IMR-90 (cell line): ENCODE measurements at regions not wholly inside any gene's neighbourhood (a gene's known extent, or its start where the extent isn't known, plus 50 kb on each side); places are given as distances from the start of the nearest gene placed in this dataset.

Experiments
- ATAC-seq: fragments of 200-7000 bp; cut with Tn5 transposase; 2 replicates; pipeline ENCODE4 v1.9.1; 2020; ENCODE audit warnings: low read depth, mild to moderate bottlenecking, moderate library complexity
- BruUV-seq: library from RNA; stranded (reverse); fragments of 400-500 nt; replicated peaks from 2 replicates; lab custom pipeline; 2021; lab: Mats Ljungman, UMichigan
- CTCF ChIA-PET: fragments of 300-600 bp; formaldehyde crosslinking; extraction: SDS; loops from one replicate; lab custom pipeline; 2021; ENCODE audit warnings: antibody characterized with exemption; lab: Yijun Ruan, JAX
- POLR2A ChIA-PET: fragments of 300-600 bp; sonication (Branson Sonifier 250); formaldehyde crosslinking; loops from one replicate; lab custom pipeline; 2022; ENCODE audit warnings: antibody characterized with exemption; ENCODE audit not compliant: unreplicated experiment; lab: Charles Lee
- DNase-seq: peaks from one replicate; pipeline ENCODE4 v3.0.0; 2013
- H2AFZ ChIP-seq: replicated peaks from 2 replicates; pipeline ENCODE3; 2013; ENCODE audit warnings: low read length, mild to moderate bottlenecking; ENCODE audit not compliant: poor library complexity
- H2AK5ac ChIP-seq: 2 replicates; pipeline ENCODE4 v1.6.1; 2013; ENCODE audit warnings: low read depth, low read length, inconsistent platforms
- H2AK9ac ChIP-seq: replicated peaks from 2 replicates; pipeline ENCODE3; 2013; ENCODE audit warnings: mild to moderate bottlenecking, low read depth, low read length, moderate library complexity; ENCODE audit not compliant: poor library complexity
- H2BK120ac ChIP-seq: 2 replicates; pipeline ENCODE4 v1.6.1; 2013; ENCODE audit warnings: low read depth, low read length, inconsistent platforms
- H2BK15ac ChIP-seq: 3 replicates; pipeline ENCODE4 v1.6.1; 2013; ENCODE audit warnings: low read depth, low read length, inconsistent platforms
- H2BK20ac ChIP-seq: 2 replicates; pipeline ENCODE4 v1.6.1; 2013; ENCODE audit warnings: low read depth, mild to moderate bottlenecking, inconsistent platforms, low read length, moderate library complexity
- H2BK5ac ChIP-seq: 2 replicates; pipeline ENCODE4 v1.6.1; 2013; ENCODE audit warnings: mild to moderate bottlenecking, low read depth, low read length, inconsistent platforms; ENCODE audit not compliant: poor library complexity, severe bottlenecking
- H3K14ac ChIP-seq: replicated peaks from 2 replicates; pipeline ENCODE4 v1.6.1; 2013; ENCODE audit warnings: low read depth, low read length, inconsistent platforms
- H3K18ac ChIP-seq: 2 replicates; pipeline ENCODE4 v1.6.1; 2013; ENCODE audit warnings: low read depth, low read length, control low read depth
- H3K23ac ChIP-seq: 2 replicates; pipeline ENCODE4 v1.6.1; 2013; ENCODE audit warnings: low read depth, low read length, inconsistent platforms
- H3K27ac ChIP-seq: 2 replicates; pipeline ENCODE4 v1.5.1; 2013; ENCODE audit warnings: mild to moderate bottlenecking, control low read depth, low read length; ENCODE audit not compliant: insufficient read depth
- H3K27me3 ChIP-seq: 2 replicates; pipeline ENCODE4 v1.6.1; 2013; ENCODE audit warnings: low read length; ENCODE audit not compliant: control insufficient read depth, insufficient read depth
- H3K36me3 ChIP-seq: 2 replicates; pipeline ENCODE4 v1.6.1; 2013; ENCODE audit warnings: low read length, mixed read lengths; ENCODE audit not compliant: control insufficient read depth, insufficient read depth
- H3K4ac ChIP-seq: 2 replicates; pipeline ENCODE4 v1.6.1; 2013; ENCODE audit warnings: low read depth, low read length, inconsistent platforms
- H3K4me1 ChIP-seq: 2 replicates; pipeline ENCODE4 v1.6.1; 2013; ENCODE audit warnings: low read length, mixed read lengths; ENCODE audit not compliant: control insufficient read depth, insufficient read depth
- H3K4me2 ChIP-seq: 2 replicates; pipeline ENCODE4 v1.6.1; 2013; ENCODE audit warnings: low read depth, mild to moderate bottlenecking, control low read depth, low read length, moderate library complexity
- H3K4me3 ChIP-seq: 2 replicates; pipeline ENCODE4 v1.5.1; 2013; ENCODE audit warnings: low read depth, mild to moderate bottlenecking, control low read depth, low read length, moderate library complexity; ENCODE audit not compliant: insufficient read depth
- H3K56ac ChIP-seq: 2 replicates; pipeline ENCODE4 v1.6.1; 2013; ENCODE audit warnings: low read length, inconsistent platforms; ENCODE audit not compliant: insufficient read depth; ENCODE audit errors: extremely low read depth
- H3K79me1 ChIP-seq, 2 experiments: 2 replicates each; pipeline ENCODE4 v1.6.1; 2013; ENCODE audit warnings: low read length in 2 of 2, inconsistent platforms in 1 of 2, low read depth in 1 of 2
- H3K9ac ChIP-seq: 2 replicates; pipeline ENCODE4 v1.6.1; 2013; ENCODE audit warnings: low read depth, low read length, control low read depth
- H3K9me1 ChIP-seq: 2 replicates; pipeline ENCODE4 v1.6.1; 2013; ENCODE audit warnings: low read length, inconsistent platforms; ENCODE audit not compliant: insufficient read depth
- H3K9me3 ChIP-seq: 2 replicates; pipeline ENCODE4 v1.6.1; 2013; ENCODE audit warnings: low read length; ENCODE audit not compliant: control insufficient read depth, insufficient read depth
- H4K20me1 ChIP-seq: 2 replicates; pipeline ENCODE4 v1.6.1; 2013; ENCODE audit warnings: low read length, inconsistent platforms; ENCODE audit not compliant: insufficient read depth
- H4K5ac ChIP-seq: 2 replicates; pipeline ENCODE4 v1.6.1; 2013; ENCODE audit warnings: mild to moderate bottlenecking, low read depth, low read length, control low read depth
- H4K8ac ChIP-seq, 2 experiments: 2 replicates each; pipeline ENCODE4 v1.6.1; 2013; ENCODE audit warnings: low read depth in 2 of 2, low read length in 2 of 2, control low read depth in 1 of 2, inconsistent platforms in 1 of 2
- H4K91ac ChIP-seq: 2 replicates; pipeline ENCODE4 v1.6.1; 2013; ENCODE audit warnings: low read depth, low read length, inconsistent platforms; ENCODE audit not compliant: insufficient read depth
- BHLHE40 ChIP-seq: fragments of 150-350 bp; IDR thresholded peaks from 2 replicates; pipeline ENCODE4 v1.6.1; 2016; ENCODE audit warnings: mild to moderate bottlenecking, low read depth, low read length
- CEBPB ChIP-seq: IDR thresholded peaks from 2 replicates; pipeline ENCODE4 v1.6.1; 2012; ENCODE audit warnings: low read depth, low read length, improper control_type of control experiment
- CHD1 ChIP-seq: IDR thresholded peaks from 2 replicates; pipeline ENCODE4 v1.6.1; 2012; ENCODE audit warnings: low read depth, low read length, improper control_type of control experiment
- ELK1 ChIP-seq: fragments of 150-350 bp; IDR thresholded peaks from 2 replicates; pipeline ENCODE4 v1.6.1; 2016; ENCODE audit warnings: low read depth, mild to moderate bottlenecking, low read length, moderate library complexity, borderline replicate concordance
- FOS ChIP-seq: fragments of 150-350 bp; IDR thresholded peaks from 2 replicates; pipeline ENCODE4 v1.6.1; 2016; ENCODE audit warnings: low read depth, low read length
- MAFK ChIP-seq: IDR thresholded peaks from 2 replicates; pipeline ENCODE4 v1.6.1; 2012; ENCODE audit warnings: low read depth, low read length, improper control_type of control experiment
- MXI1 ChIP-seq: IDR thresholded peaks from 2 replicates; pipeline ENCODE4 v1.6.1; 2012; ENCODE audit warnings: low read depth, mild to moderate bottlenecking, low read length, moderate library complexity, borderline replicate concordance
- NFE2L2 ChIP-seq: fragments of 150-350 bp; IDR thresholded peaks from 2 replicates; pipeline ENCODE4 v1.6.1; 2016; ENCODE audit warnings: low read depth, mild to moderate bottlenecking, low read length
- POLR2A ChIP-seq: IDR thresholded peaks from 2 replicates; pipeline ENCODE4 v1.6.1; 2012; ENCODE audit warnings: mild to moderate bottlenecking, low read depth, low read length
- RAD21 ChIP-seq: IDR thresholded peaks from 2 replicates; pipeline ENCODE4 v1.6.1; 2012; ENCODE audit warnings: low read length, improper control_type of control experiment
- RFX5 ChIP-seq: IDR thresholded peaks from 2 replicates; pipeline ENCODE4 v1.8.0; 2012; ENCODE audit warnings: low read depth, mild to moderate bottlenecking, low read length, moderate library complexity
- SMC3 ChIP-seq: fragments of 150-350 bp; IDR thresholded peaks from 2 replicates; pipeline ENCODE4 v1.6.1; 2016; ENCODE audit warnings: low read depth, mild to moderate bottlenecking, antibody characterized with exemption, low read length, moderate library complexity
- WGBS, 2 experiments: methylation state at CpG; one replicate each; pipeline versions ENCODE4 v1.1.5 to v1.1.7; 2013; ENCODE audit warnings: missing lambda C conversion rate in 2 of 2; ENCODE audit not compliant: insufficient read length in 1 of 2; ENCODE audit errors: extremely low coverage in 2 of 2; 5-methylcytosine and 5-hydroxymethylcytosine counted together
- dilution Hi-C: fragments of 300-500 bp; cut with HindIII; formaldehyde crosslinking; loops from one replicate; pipeline ENCODE4 v1.14.3; 2018; ENCODE audit warnings: low sequenced_read_pairs; ENCODE audit not compliant: unreplicated experiment
- in situ Hi-C: fragments of 300-500 bp; cut with MboI; formaldehyde crosslinking; loops from 3 replicates; pipeline ENCODE4 v1.14.3; 2019; ENCODE audit warnings: low sequenced_read_pairs, inconsistent platforms, mixed read lengths
- intact Hi-C: fragments of 100-400 bp; cut with micrococcal nuclease; formaldehyde crosslinking; loops from 2 replicates; pipeline ENCODE4 v1.10.0; 2022
- TF ChIP-seq, protein P1 (sequence below): fragments of 150-350 bp; IDR thresholded peaks from 2 replicates; pipeline ENCODE4 v1.6.1; 2017; ENCODE audit warnings: mild to moderate bottlenecking, antibody characterized with exemption, low read length, low read depth

- peak; percentile 85 for DNase-seq
- Histone ChIP-seq H2AK9ac (no peak overlapping the region), H3K4me2 (no peak overlapping the region), H3K9me1 (no peaks in the 10 kb centered on the region), H2AK5ac (no peak overlapping the region), H3K9me3 (no peaks in the 10 kb centered on the region), H2BK120ac (no peak overlapping the region), H3K79me1 (no peaks in the 10 kb centered on the region), H3K9ac (no peak overlapping the region), H2BK15ac (no peak overlapping the region), H4K5ac (no peak overlapping the region), H3K4me3 (no peak overlapping the region), H3K36me3 (no peaks in the 10 kb centered on the region), H3K18ac (peak overlapping the region; percentile 23; the same call in 1 of the 2 replicates), H3K23ac (no peak overlapping the region), H3K4ac (no peak overlapping the region), H3K14ac (no peak overlapping the region), H2BK20ac (no peak overlapping the region), H3K27me3 (no peaks in the 10 kb centered on the region), H4K20me1 (no peaks in the 10 kb centered on the region), H4K91ac (no peak overlapping the region), H2BK5ac (no peak overlapping the region), H3K56ac (no peak overlapping the region), H3K4me1 (peaks cover 2% of the 10 kb centered on the region; the same call in 1 of the 2 replicates), H2AFZ (peak overlapping the region; percentile 28), H4K8ac (no peak overlapping the region), H3K27ac (no peak overlapping the region)
- intact Hi-C loops, result loop anchor here (5.0 kb wide), 1 partner anchor 371 kb away; no protein-coding TSS in a partner anchor
- POLR2A ChIA-PET, result no interaction called here
- no TSS peak for BruUV-seq
- peak; percentile 39; the same call in 1 of the 2 replicates for TF ChIP-seq SMC3
- TF ChIP-seq, protein P1, sequence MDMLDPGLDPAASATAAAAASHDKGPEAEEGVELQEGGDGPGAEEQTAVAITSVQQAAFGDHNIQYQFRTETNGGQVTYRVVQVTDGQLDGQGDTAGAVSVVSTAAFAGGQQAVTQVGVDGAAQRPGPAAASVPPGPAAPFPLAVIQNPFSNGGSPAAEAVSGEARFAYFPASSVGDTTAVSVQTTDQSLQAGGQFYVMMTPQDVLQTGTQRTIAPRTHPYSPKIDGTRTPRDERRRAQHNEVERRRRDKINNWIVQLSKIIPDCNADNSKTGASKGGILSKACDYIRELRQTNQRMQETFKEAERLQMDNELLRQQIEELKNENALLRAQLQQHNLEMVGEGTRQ, result no peak
- peak; percentile 22; the same call in 1 of the 2 replicates for TF ChIP-seq RAD21
- peak; percentile 59 for TF ChIP-seq CEBPB
- peak; percentile 87 for TF ChIP-seq BHLHE40
- no peak for TF ChIP-seq POLR2A
- TF ChIP-seq RFX5, result no peak
- TF ChIP-seq ELK1, result no peak
- no peak for TF ChIP-seq MXI1
- TF ChIP-seq FOS, result no peak; the same call in 1 of the 2 replicates
- no peak for TF ChIP-seq MAFK
- no peak for TF ChIP-seq NFE2L2
- TF ChIP-seq CHD1, result no peak
- CTCF ChIA-PET, result no interaction called here
- no CpG with 5 or more reads among the region's 5 CpGs for WGBS, 2 experiments
- peak; percentile 95 for ATAC-seq
- in situ Hi-C loops, result no loop called here
- dilution Hi-C loops, result no loop called here
These were observed 74.6 kb upstream of the THBS2 start for GRCh38 chr6:169328112-169328801.
